GM12878 (cell line): ENCODE measurements at regions not wholly inside any gene's neighbourhood (a gene's known extent, or its start where the extent isn't known, plus 50 kb on each side); places are given as distances from the start of the nearest gene placed in this dataset.
A peak's percentile ranks its signal among the peaks of the same experiment; 100 is the strongest.

Experiments
- ATAC-seq: fragments of 200-7000 bp; cut with Tn5 transposase; 3 replicates; pipeline ENCODE4 v1.9.1; 2020; ENCODE audit warnings: mild to moderate bottlenecking, moderate library complexity
- BruUV-seq: library from RNA; stranded (reverse); fragments of 400-500 nt; replicated peaks from 2 replicates; lab custom pipeline; 2021; lab: Mats Ljungman, UMichigan
- CTCF ChIA-PET: fragments of 300-600 bp; sonication (Branson Sonifier 250); formaldehyde crosslinking; extraction: SDS; loops from one replicate; lab custom pipeline; 2021; ENCODE audit warnings: inconsistent platforms; lab: Yijun Ruan, JAX
- POLR2A ChIA-PET: fragments of 350-600 bp; formaldehyde crosslinking; extraction: SDS; loops from one replicate; lab custom pipeline; 2021; ENCODE audit warnings: inconsistent platforms; lab: Charles Lee
- RAD21 ChIA-PET: fragments of 300-600 bp; sonication (Branson Sonifier 250); formaldehyde crosslinking; loops from one replicate; lab custom pipeline; 2023; ENCODE audit warnings: antibody characterized with exemption; ENCODE audit not compliant: unreplicated experiment; lab: Charles Lee
- SMC1A ChIA-PET: fragments of 300-600 bp; sonication (Branson Sonifier 250); formaldehyde crosslinking; loops from one replicate; lab custom pipeline; 2023; ENCODE audit not compliant: unreplicated experiment, uncharacterized antibody; lab: Charles Lee
- DNase-seq: peaks from one replicate; pipeline ENCODE4 v3.0.0-alpha.2; 2011; ENCODE audit warnings: low read depth, low spot score
- FAIRE-seq: peaks from 3 replicates; lab custom pipeline; 2011; peaks lifted over from hg19 to GRCh38; lab: Jason Lieb, UNC
- H2AFZ ChIP-seq: 2 replicates; pipeline ENCODE4 v1.6.0; 2011; ENCODE audit warnings: low read depth, low read length, control low read depth; ENCODE audit not compliant: control insufficient read depth
- H3K27ac ChIP-seq: 2 replicates; pipeline ENCODE4 v1.5.1; 2011; ENCODE audit warnings: control low read depth; ENCODE audit not compliant: control insufficient read depth, insufficient read depth
- H3K27me3 ChIP-seq, 2 experiments: replicated peaks in 1 of 2; 2 replicates each; pipeline versions ENCODE4 v1.6.0 to v1.6.1; 2011; ENCODE audit warnings: low read length in 1 of 2; ENCODE audit not compliant: control insufficient read depth in 2 of 2, insufficient read depth in 2 of 2
- H3K36me3 ChIP-seq, 2 experiments: 2 replicates each; pipeline ENCODE4 v1.5.1; 2011; ENCODE audit warnings: low read length in 1 of 2; ENCODE audit not compliant: control insufficient read depth in 2 of 2, insufficient read depth in 2 of 2
- H3K4me1 ChIP-seq: 2 replicates; pipeline ENCODE4 v1.6.1; 2011; ENCODE audit warnings: mild to moderate bottlenecking, low read length, moderate library complexity, mixed read lengths; ENCODE audit not compliant: control insufficient read depth, insufficient read depth
- H3K4me2 ChIP-seq: 2 replicates; pipeline ENCODE4 v1.6.0; 2011; ENCODE audit warnings: control low read depth; ENCODE audit not compliant: control insufficient read depth, insufficient read depth
- H3K4me3 ChIP-seq: fragments of 200-600 bp; sonication (generic); 2 replicates; pipeline ENCODE4 v1.5.1; 2016
- H3K79me2 ChIP-seq: 2 replicates; pipeline ENCODE4 v1.6.0; 2011; ENCODE audit warnings: low read length; ENCODE audit not compliant: control insufficient read depth, insufficient read depth
- H3K9ac ChIP-seq: 2 replicates; pipeline ENCODE4 v1.8.0; 2011; ENCODE audit warnings: low read length, control low read depth, mixed read lengths; ENCODE audit not compliant: control insufficient read depth, insufficient read depth
- H3K9me3 ChIP-seq: replicated peaks from 3 replicates; pipeline ENCODE4 v1.5.1; 2011; ENCODE audit warnings: mild to moderate bottlenecking, low read length; ENCODE audit not compliant: control insufficient read depth, insufficient read depth
- H4K20me1 ChIP-seq: 2 replicates; pipeline ENCODE4 v1.6.0; 2011; ENCODE audit not compliant: control insufficient read depth, insufficient read depth
- BHLHE40 ChIP-seq, 2 experiments: fragments of 450-650 bp in 1 of 2; IDR thresholded peaks; 2 replicates each; pipeline ENCODE4 v1.6.1; 2011 to 2017; ENCODE audit warnings: low read depth in 2 of 2, borderline replicate concordance in 1 of 2, improper control_type of control experiment in 1 of 2, low read length in 1 of 2, mild to moderate bottlenecking in 1 of 2
- CBX5 ChIP-seq: sonication (generic); IDR thresholded peaks from 2 replicates; pipeline ENCODE4 v1.6.1; 2016; ENCODE audit warnings: low read depth, moderate library complexity, mild to moderate bottlenecking, inconsistent platforms
- EGR1 ChIP-seq, 2 experiments: IDR thresholded peaks; 1 replicate in 1 of 2; 2 replicates in 1 of 2; pipeline ENCODE4 v1.6.1; 2011 to 2012; ENCODE audit warnings: low read depth in 2 of 2, low read length in 2 of 2, borderline replicate concordance in 1 of 2, mild to moderate bottlenecking in 1 of 2, moderate library complexity in 1 of 2
- KAT2A ChIP-seq: conservative IDR thresholded peaks from 2 replicates; pipeline ENCODE4 v1.6.1; 2011; ENCODE audit warnings: low read depth, low read length; ENCODE audit not compliant: control insufficient read depth
- TCF7 ChIP-seq: IDR thresholded peaks from 2 replicates; pipeline ENCODE4 v1.6.1; 2014; ENCODE audit warnings: antibody characterized with exemption, borderline replicate concordance
- ZBTB40 ChIP-seq: fragments of 450-650 bp; IDR thresholded peaks from 2 replicates; pipeline ENCODE4 v1.6.1; 2016; ENCODE audit warnings: mild to moderate bottlenecking, moderate library complexity, borderline replicate concordance
- WGBS: methylation state at CpG from one replicate; pipeline ENCODE4 v1.1.6; 2016; ENCODE audit warnings: low lambda C conversion rate; ENCODE audit not compliant: insufficient replicate concordance, insufficient coverage; ENCODE audit errors: missing lambda C conversion rate; 5-methylcytosine and 5-hydroxymethylcytosine counted together
- in situ Hi-C: fragments of 300-500 bp; cut with MboI; formaldehyde crosslinking; loops from 9 replicates; pipeline ENCODE4 v1.14.3; 2018; ENCODE audit warnings: mixed read lengths
- intact Hi-C: fragments of 100-400 bp; cut with micrococcal nuclease; formaldehyde crosslinking; loops from one replicate; pipeline ENCODE4 v1.14.2; 2022; ENCODE audit not compliant: unreplicated experiment
- TF ChIP-seq, protein P1 (sequence below): fragments of 450-650 bp; IDR thresholded peaks from 2 replicates; pipeline ENCODE4 v1.6.1; 2018; ENCODE audit warnings: borderline replicate concordance, mild to moderate bottlenecking; ENCODE audit not compliant: partially characterized antibody

DNA sequence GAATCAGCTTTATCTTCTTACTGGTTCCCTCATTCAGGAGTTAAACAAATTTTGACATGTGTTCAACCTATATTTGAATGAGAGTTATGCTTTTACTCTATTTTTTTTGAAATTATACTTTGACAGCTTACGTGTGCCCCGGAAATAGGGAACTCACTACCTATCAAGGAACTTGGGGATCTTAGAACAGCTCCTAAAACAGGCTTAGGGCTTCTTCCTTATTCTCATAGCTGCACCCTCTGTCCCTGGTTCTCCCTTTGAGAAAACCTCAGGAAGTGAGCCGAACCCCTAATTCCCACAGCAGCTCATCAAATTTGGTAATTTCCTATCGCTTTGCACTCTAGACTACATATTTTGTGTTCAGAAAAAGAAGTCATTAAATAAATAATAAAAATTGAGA is 81.2 kb upstream of the RUNX3 start:
- no peak overlapping the region for H3K9ac ChIP-seq
- intact Hi-C loops (no loop called here), in situ Hi-C loops (loop anchor here (25.0 kb wide), 1 partner anchor 1424 kb away; no protein-coding TSS in a partner anchor)
- POLR2A ChIA-PET = no interaction called here
- H2AFZ ChIP-seq = no peak overlapping the region
- SMC1A ChIA-PET = interaction anchor here (0.8 to 2.6 kb wide), 7 partner anchors 24 to 79 kb away, joined by 3 to 13 read pairs (median 4); no protein-coding TSS in a partner anchor
- TF ChIP-seq CBX5 = no peak
- TF ChIP-seq BHLHE40 (IDR thresholded peaks at IDR 0.05; ENCODE audit: borderline replicate concordance in 1 of 2, low read depth in 2 of 2, low read length in 1 of 2) = no peak
- H3K4me3 ChIP-seq = no peak overlapping the region
- no peak overlapping the region for H3K27ac ChIP-seq
- no peaks in the 10 kb centered on the region for H3K79me2 ChIP-seq
- no peak overlapping the region for H3K4me2 ChIP-seq
- DNase-seq = no peak
- no TSS peak for BruUV-seq
- H3K27me3 ChIP-seq = no peaks in the 10 kb centered on the region
- ATAC-seq = no peak
- no peaks in the 10 kb centered on the region for H4K20me1 ChIP-seq
- CTCF ChIA-PET = interaction anchor here (0.6 to 2.0 kb wide), 6 partner anchors 48 to 1968 kb away, joined by 3 to 6 read pairs (median 4); partner anchors contain the start of gene NIPAL3
- H3K36me3 ChIP-seq = no peaks in the 10 kb centered on the region
- H3K4me1 ChIP-seq = peaks cover 3% of the 10 kb centered on the region; the same call in 1 of the 2 replicates
- WGBS = 79% methylated on average over 4 of the region's 4 CpGs
- FAIRE-seq = no peak
- RAD21 ChIA-PET = interaction anchor here (1.3 to 1.4 kb wide), 2 partner anchors 40 to 46 kb away, joined by 3 to 4 read pairs; no protein-coding TSS in a partner anchor
- no peaks in the 10 kb centered on the region; the same call in 2 of the 3 replicates for H3K9me3 ChIP-seq

- DNase-seq (no peak), FAIRE-seq (no peak), ATAC-seq (peak; percentile 64)
- CTCF ChIA-PET = interaction anchor here (1.7 to 2.0 kb wide), 2 partner anchors 62 to 77 kb away, joined by 4 to 6 read pairs; no protein-coding TSS in a partner anchor
- Histone ChIP-seq H3K4me2 (no peak overlapping the region), H3K9ac (no peak overlapping the region), H3K27ac (no peak overlapping the region), H3K79me2 (no peaks in the 10 kb centered on the region), H3K27me3 (no peaks in the 10 kb centered on the region), H2AFZ (no peak overlapping the region), H4K20me1 (no peaks in the 10 kb centered on the region), H3K4me3 (no peak overlapping the region), H3K36me3 (no peaks in the 10 kb centered on the region), H3K9me3 (no peaks in the 10 kb centered on the region; the same call in 2 of the 3 replicates), H3K4me1 (no peaks in the 10 kb centered on the region; the same call in 1 of the 2 replicates)
- intact Hi-C loops = no loop called here
- RAD21 ChIA-PET = interaction anchor here (1.4 kb wide), 1 partner anchor 46 kb away, joined by 3 read pairs; no protein-coding TSS in a partner anchor
- TF ChIP-seq, protein P1, sequence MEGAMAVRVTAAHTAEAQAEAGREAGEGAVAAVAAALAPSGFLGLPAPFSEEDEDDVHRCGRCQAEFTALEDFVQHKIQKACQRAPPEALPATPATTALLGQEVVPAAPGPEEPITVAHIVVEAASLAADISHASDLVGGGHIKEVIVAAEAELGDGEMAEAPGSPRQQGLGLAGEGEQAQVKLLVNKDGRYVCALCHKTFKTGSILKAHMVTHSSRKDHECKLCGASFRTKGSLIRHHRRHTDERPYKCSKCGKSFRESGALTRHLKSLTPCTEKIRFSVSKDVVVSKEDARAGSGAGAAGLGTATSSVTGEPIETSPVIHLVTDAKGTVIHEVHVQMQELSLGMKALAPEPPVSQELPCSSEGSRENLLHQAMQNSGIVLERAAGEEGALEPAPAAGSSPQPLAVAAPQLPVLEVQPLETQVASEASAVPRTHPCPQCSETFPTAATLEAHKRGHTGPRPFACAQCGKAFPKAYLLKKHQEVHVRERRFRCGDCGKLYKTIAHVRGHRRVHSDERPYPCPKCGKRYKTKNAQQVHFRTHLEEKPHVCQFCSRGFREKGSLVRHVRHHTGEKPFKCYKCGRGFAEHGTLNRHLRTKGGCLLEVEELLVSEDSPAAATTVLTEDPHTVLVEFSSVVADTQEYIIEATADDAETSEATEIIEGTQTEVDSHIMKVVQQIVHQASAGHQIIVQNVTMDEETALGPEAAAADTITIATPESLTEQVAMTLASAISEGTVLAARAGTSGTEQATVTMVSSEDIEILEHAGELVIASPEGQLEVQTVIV = no peak
- TF ChIP-seq TCF7 (no peak), ZBTB40 (no peak), KAT2A (no peak), EGR1 (IDR thresholded peaks at IDR 0.05; ENCODE audit: borderline replicate concordance in 1 of 2, low read depth in 2 of 2, low read length in 2 of 2) (0 out of 3 replicates have a peak, but pooled peaks of 1 of the 2 experiments have one; percentile 13)
- in situ Hi-C loops = loop anchor here (25.0 kb wide), 1 partner anchor 1422 kb away; no protein-coding TSS in a partner anchor
- WGBS = 98% methylated on average over 3 of the region's 3 CpGs
- POLR2A ChIA-PET = interaction anchor here (0.6 kb wide), 1 partner anchor 748 kb away, joined by 3 read pairs; no protein-coding TSS in a partner anchor
- SMC1A ChIA-PET = interaction anchor here (0.7 to 2.2 kb wide), 4 partner anchors 16 to 75 kb away, joined by 3 to 13 read pairs (median 3); no protein-coding TSS in a partner anchor
- BruUV-seq = no TSS peak
These were observed 79.7 kb upstream of the RUNX3 start for GRCh38 chr1:25009671-25010262.
